HG02981 (cell line): ENCODE measurements at regions not wholly inside any gene's neighbourhood (a gene's known extent, or its start where the extent isn't known, plus 50 kb on each side); places are given as distances from the start of the nearest gene placed in this dataset.
"Not testable (repeated sequence)": the region's sequence is repeated elsewhere in the genome, so short reads cannot be mapped to it uniquely, and the experiment has no call there.

Experiments
- ATAC-seq: cut with Tn5 transposase; IDR thresholded peaks from one replicate; pipeline ENCODE4 v1.9.1; 2021; ENCODE audit warnings: mild to moderate bottlenecking, moderate library complexity; ENCODE audit not compliant: unreplicated experiment

GRCh38 chr3:25944329-25944728, 154.4 kb downstream of the OXSM start:
- ATAC-seq, result no peak

DNA sequence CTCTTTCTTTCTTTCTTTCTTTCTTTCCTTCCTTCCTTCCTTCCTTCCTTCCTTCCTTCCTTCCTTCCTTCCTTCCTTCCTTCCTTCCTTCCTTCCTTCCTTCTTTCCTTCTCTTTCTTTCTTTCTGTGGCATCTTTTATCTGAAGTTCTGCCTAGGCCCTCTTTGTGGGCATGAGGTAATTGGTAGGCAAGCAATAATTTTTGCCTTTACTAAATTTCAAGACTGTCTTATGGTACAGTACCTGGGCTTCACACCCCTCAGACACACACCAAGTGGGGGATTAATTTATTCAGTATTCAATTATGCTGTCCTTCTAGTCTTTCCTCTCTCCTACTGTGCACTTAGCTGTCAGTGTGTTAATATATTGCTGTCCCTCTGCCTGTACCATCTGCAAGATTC, 155.5 kb downstream of the OXSM start:
- ATAC-seq, result no peak

DNA sequence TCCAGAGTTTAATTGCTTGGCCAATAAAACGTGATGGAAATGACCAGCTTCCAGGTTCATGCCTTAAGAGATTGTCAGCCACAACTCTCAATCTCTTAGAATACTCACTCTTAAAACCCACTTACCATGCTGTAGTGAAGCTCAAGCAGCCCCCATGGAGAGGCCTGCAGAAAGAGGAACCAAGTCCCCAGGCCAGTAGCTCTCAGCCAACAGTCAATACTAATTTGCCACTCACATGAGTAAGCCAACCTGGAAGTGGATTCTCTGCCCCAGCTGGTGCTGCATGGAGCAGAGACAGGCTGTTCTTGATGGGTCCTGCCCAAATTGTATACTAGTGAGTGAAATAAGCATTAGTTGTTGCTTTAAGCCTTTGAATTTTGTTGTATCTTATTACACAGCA, 155.9 kb downstream of the OXSM start:
- no peak for ATAC-seq

DNA sequence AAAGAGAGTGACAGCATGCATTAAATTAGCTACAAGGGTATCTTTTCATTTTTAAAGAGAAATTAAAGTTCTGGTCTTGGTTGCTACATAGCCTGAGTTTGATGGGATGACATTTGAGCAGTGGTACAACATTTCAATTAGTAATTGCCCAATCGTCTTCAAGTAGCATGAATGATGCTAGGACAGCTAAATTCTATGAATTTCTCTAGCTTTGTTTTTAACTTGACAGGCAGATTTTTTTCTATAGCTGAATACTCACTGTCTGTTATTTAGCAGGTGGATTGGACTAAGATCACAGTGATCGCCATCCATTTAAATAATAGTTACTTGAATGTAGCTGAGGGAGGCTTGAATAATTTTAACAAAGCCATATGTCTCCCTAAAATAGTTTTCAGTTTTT, 162.2 kb downstream of the OXSM start:
- ATAC-seq, result no peak

DNA sequence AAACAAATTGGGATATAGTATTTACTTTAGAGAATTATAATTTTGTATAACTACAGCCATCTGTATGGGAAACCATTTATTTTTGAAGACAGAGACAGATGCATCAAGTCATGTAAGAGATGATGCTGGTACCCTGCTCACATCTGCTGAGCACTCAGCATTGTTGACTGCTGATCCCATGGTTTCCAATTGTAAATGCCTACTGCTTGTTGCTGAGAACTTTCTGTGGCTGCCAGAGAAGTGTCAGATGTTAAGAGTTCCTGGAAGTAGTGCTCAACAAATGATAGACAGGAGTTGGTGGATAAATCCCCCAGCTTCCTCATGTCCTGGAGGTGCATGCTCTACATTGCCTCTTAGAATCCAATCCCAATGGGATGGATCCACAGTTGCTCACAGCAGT, 167.1 kb downstream of the OXSM start:
- ATAC-seq, result no peak

DNA sequence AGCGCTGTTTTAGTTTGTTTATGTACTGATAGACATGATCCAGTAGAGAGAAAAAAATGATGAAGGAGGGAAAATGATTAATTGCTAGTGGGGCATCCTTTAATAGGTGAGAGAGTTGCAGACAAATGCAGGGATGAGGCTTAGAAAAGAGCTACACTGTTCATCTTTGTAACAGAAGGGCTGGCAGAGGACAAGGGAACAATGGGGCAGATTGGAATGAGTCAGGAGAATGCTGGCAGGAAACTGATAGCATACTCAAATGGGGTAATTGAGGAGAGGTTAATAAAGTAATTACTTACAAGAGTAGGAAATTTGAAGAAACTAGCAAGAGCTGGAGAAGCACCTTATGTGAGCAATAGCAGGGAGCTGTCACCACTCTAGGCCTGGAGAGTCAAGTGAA, 170.9 kb downstream of the OXSM start:
- ATAC-seq, result no peak

GRCh38 chr3:25962255-25962654, 172.4 kb downstream of the OXSM start:
- no peak for ATAC-seq

- ATAC-seq, result no peak
Observed at GRCh38 chr3:25964141-25964540, 174.3 kb downstream of the OXSM start.

DNA sequence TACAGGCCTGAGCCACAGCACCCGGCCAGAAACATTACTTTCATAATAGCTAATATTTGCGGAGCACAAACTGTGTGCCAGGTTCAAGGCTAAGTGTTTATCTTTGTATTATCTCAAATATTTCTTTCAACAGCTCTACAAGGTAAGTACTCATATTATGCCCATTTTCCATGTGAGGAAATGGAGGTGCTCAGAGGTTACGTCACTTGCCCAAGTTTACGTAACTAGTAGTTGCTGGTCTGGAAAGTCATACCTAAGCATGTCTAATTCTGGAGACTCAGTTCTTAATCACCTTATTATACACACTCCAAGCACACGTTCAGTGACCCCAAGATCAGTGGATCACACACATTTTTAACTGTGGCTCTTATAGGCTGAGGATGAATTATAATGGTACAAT, 177.5 kb downstream of the OXSM start:
- ATAC-seq, result no peak

- no peak for ATAC-seq
Observed at GRCh38 chr3:25971736-25972135, 181.8 kb downstream of the OXSM start.

DNA sequence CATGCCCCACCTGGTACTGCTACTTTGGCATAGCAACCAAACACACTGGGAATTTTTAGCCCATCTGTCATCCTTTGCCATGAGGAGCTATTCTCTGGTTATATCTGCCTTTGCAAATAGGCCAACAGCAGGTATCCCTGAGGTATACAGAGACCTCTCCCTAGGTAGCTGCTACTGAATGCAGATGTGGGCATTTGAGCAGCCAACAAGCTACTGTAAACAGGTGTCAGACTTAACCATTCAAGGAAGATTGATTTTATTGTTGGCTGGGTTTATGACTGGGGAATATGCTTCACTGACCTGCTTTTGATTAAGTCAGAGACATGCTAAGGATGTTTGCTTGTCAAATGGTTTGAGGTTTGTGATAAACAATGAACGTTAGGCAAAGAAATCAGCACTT, 183.2 kb downstream of the OXSM start:
- no peak for ATAC-seq

DNA sequence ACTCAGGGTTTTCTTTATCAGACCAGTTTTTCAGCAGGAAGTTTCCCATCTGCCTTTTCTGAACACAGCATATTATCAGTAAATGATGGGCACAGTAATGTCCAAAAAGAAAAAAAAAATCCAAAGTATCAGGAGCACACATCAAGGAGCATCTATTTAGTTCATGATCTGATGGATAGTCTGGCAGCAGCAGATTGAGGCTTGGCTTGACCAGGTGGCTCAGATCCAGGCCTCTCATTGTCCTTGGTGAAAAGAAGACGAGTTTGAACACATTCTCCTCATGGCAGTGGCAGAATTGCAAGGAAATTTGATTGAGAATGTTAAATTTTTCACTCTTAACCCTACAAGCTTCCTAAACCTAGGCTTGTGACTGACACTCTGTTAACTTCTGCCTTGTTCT, 192.9 kb downstream of the OXSM start:
- no peak for ATAC-seq

DNA sequence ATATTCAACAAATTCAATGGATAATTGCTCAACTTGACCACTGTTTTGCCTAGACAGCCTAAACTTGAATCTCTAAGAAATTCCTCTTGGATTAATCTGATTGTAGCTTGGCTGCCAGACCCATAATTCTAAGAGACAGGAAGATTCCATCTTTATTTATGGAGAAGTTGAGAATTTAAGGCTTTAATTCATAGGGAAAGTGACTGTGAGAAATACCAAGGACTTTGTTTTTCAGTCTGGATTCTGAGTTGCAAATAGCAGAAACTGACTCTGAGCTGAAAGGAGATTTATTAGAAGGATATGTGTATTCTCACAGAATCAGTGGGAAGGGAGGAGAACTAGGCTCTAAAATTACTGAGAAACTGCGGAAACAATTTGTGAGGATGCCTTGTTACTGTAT, 195.7 kb downstream of the OXSM start:
- no peak for ATAC-seq

GRCh38 chr3:25992606-25993005, 202.7 kb downstream of the OXSM start:
- no peak for ATAC-seq

DNA sequence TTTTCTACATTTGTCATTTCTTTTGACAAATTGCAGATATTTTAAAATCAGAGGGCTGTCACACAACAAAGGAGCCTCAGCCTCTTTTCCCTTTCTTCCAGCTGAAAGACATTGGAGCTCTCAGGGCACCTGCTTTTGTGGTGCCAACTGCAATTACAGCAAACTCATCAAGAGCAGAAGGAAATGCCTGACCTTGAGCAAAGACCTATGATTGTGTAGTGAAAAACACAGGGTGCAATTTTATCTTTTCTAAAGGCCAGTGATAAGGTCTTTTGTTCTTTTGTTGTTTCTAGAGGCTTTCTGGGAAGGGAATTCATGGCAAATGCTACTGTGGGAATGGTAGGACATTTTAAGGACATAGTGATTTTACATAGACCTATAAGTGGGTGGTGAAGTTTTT, 214.3 kb downstream of the OXSM start:
- ATAC-seq, result no peak

DNA sequence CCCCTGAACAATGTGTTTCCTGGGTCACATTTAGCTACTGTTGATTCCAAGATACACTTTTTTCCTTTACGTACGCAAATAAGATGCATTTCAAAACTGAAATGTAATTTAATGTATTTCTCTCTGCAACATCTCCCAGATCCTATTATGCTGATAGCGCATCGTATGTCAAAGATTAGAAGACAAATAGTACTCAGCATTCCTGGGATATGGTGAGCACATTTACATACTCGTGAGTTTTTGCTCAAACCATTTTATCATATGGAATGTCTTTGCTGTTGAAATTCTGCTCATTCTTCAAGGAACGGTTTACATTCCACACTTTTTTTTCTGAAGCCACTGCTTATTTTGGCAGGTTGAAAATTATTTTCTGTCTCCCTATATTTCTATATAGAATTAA, 221.4 kb downstream of the OXSM start:
- ATAC-seq, result no peak

DNA sequence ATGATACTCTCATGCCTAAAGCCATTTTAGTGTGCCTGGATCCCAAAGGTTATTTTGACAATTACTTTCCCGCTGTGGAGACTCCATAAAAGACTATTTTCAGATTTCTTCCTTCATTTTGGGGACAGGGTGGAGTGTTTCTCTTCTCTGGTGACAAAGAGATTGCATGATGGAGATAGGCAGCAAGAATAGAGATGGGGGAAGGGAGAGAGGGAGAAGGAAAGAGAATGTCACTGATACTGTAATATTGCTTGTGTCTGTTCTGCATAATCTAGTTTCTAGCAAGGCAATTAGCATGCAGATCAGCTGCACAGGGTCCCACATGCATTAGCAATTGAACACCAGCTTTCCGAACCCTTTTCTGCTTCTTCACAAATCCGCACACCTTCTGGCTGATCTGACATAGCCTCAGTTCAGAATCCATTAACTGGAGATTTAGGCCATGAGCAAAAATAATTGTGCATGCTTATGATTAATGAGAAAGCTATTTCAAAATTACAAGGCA, 222.4 kb downstream of the OXSM start:
- no peak for ATAC-seq

DNA sequence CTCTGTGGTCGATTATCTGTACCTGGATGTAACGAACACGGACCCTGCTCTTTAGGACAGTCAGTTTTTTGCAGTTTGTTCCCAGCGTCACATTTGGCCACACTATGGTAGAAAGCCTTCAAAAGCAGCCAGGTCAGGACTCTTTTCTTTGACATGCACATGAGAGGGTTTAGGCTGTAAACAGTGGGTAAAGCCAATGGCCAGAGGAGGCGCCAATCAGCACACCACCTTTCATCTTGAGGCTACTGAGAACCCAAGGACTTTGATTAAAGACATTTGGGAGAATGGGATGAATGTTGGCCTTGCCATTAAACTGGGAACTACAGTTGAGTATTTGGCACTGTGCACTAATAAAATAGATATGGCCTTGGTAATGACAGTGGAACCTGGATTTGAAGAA, 225.9 kb downstream of the OXSM start:
- ATAC-seq, result no peak

GRCh38 chr3:26018889-26019288, 229.0 kb downstream of the OXSM start:
- no peak for ATAC-seq

DNA sequence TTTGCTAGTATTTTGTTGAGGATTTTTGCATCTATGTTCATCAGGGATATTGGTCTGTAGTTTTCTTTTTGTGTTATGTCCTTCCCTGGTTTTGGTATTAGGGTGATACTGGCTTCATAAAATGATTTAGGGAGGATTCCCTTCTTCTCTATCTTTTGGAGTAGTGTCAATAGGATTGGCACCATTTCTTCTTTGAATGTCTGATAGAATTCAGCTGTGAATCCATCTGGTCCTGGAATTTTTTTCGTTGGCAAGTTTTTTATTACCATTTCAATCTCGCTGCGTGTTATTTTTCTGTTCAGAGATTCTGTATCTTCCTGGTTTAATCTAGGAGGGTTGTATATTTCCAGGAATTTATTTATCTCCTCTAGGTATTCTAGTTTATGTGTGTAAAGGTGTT, 234.3 kb downstream of the OXSM start:
- ATAC-seq, result not testable (repeated sequence)

GRCh38 chr3:26029321-26029720, 239.4 kb downstream of the OXSM start:
- ATAC-seq, result no peak

DNA sequence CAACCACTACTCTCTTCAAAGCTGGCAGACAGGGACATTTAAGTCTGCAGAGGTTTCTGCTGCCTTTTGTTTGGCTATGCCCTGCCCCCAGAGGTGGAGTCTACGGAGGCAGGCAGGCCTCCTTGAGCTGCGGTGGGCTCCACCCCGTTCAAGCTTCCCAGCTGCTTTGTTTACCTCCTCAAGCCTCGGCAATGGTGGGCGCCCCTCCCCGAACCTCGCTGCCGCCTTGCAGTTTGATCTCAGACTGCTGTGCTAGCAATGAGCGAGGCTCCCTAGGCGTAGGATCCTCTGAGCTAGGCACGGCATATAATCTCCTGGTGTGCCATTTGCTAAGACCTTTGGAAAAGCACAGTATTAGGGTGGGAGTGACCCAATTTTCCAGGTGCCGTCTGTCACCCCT, 252.2 kb downstream of the OXSM start:
- not testable (repeated sequence) for ATAC-seq

GRCh38 chr3:26049951-26050350, 260.1 kb downstream of the OXSM start:
- ATAC-seq, result no peak

GRCh38 chr3:26050776-26051175, 260.9 kb downstream of the OXSM start:
- ATAC-seq, result no peak
